Mammary epithelial cell (primary cell): ENCODE measurements at regions not wholly inside any gene's neighbourhood (a gene's known extent, or its start where the extent isn't known, plus 50 kb on each side); places are given as distances from the start of the nearest gene placed in this dataset.

Experiments
- EZH2 ChIP-seq: IDR thresholded peaks from 2 replicates; pipeline ENCODE4 v1.6.1; 2012; ENCODE audit warnings: low read length, inconsistent platforms, borderline replicate concordance
- TF ChIP-seq, protein P1 (sequence below), 2 donors: IDR thresholded peaks in 1 of 2; conservative IDR thresholded peaks in 1 of 2; 2 replicates each; pipeline ENCODE4 v1.5.1; 2011 to 2012; ENCODE audit warnings: inconsistent platforms in 2 of 2, low read length in 2 of 2, mild to moderate bottlenecking in 2 of 2, control low read depth in 1 of 2, low read depth in 1 of 2; ENCODE audit not compliant: insufficient read depth in 1 of 2; ENCODE audit errors: extremely low read depth in 1 of 2

- TF ChIP-seq, protein P1, sequence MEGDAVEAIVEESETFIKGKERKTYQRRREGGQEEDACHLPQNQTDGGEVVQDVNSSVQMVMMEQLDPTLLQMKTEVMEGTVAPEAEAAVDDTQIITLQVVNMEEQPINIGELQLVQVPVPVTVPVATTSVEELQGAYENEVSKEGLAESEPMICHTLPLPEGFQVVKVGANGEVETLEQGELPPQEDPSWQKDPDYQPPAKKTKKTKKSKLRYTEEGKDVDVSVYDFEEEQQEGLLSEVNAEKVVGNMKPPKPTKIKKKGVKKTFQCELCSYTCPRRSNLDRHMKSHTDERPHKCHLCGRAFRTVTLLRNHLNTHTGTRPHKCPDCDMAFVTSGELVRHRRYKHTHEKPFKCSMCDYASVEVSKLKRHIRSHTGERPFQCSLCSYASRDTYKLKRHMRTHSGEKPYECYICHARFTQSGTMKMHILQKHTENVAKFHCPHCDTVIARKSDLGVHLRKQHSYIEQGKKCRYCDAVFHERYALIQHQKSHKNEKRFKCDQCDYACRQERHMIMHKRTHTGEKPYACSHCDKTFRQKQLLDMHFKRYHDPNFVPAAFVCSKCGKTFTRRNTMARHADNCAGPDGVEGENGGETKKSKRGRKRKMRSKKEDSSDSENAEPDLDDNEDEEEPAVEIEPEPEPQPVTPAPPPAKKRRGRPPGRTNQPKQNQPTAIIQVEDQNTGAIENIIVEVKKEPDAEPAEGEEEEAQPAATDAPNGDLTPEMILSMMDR (conservative IDR thresholded peaks at IDR 0.05 in 1 of 2, IDR thresholded peaks at IDR 0.05 in 1 of 2; ENCODE audit: extremely low read depth in 1 of 2, insufficient read depth in 1 of 2, low read depth in 1 of 2, low read length in 2 of 2), result no peak
- no peak for TF ChIP-seq EZH2
Measured at GRCh38 chr16:17846030-17846429, 375.3 kb upstream of the XYLT1 start.
